HepG2 (cell line): ENCODE measurements at regions not wholly inside any gene's neighbourhood (a gene's known extent, or its start where the extent isn't known, plus 50 kb on each side); places are given as distances from the start of the nearest gene placed in this dataset.

ENCODE experiments used
- ATAC-seq: fragments of 200-7000 bp; cut with Tn5 transposase; 3 replicates; pipeline ENCODE4 v1.9.1; 2020; ENCODE audit warnings: mild to moderate bottlenecking, moderate library complexity
- BruUV-seq: library from RNA; stranded (reverse); fragments of 400-500 nt; replicated peaks from 2 replicates; lab custom pipeline; 2021; lab: Mats Ljungman, UMichigan
- CTCF ChIA-PET: fragments of 300-600 bp; formaldehyde crosslinking; extraction: SDS; loops from one replicate; lab custom pipeline; 2021; ENCODE audit warnings: low total read pairs, inconsistent platforms, low intra/inter-chr PET ratio; lab: Yijun Ruan, JAX
- POLR2A ChIA-PET: fragments of 350-600 bp; sonication (Branson Sonifier 250); formaldehyde crosslinking; loops from one replicate; lab custom pipeline; 2020; ENCODE audit warnings: antibody characterized with exemption, inconsistent platforms; lab: Yijun Ruan, JAX
- DNase-seq: peaks from one replicate; pipeline ENCODE4 v3.0.0-alpha.2; 2015; ENCODE audit warnings: low spot score
- FAIRE-seq: peaks from 3 replicates; lab custom pipeline; 2011; peaks lifted over from hg19 to GRCh38; lab: Jason Lieb, UNC
- H2AFZ ChIP-seq: one replicate; pipeline ENCODE4 v1.6.1; 2011; ENCODE audit warnings: low read length, inconsistent platforms
- H3K27ac ChIP-seq: fragments of 300-600 bp; 3 replicates; pipeline ENCODE4 v1.8.0; 2011; ENCODE audit warnings: mixed run types, mild to moderate bottlenecking, mixed read lengths, low read length, inconsistent platforms; ENCODE audit not compliant: insufficient read depth; ENCODE audit errors: extremely low read length
- H3K27me3 ChIP-seq, 2 experiments: fragments of 200-600 bp in 1 of 2; 2 replicates in 1 of 2; 3 replicates in 1 of 2; pipeline versions ENCODE4 v1.6.0 to v1.8.0; 2011; ENCODE audit warnings: low read length in 2 of 2, mild to moderate bottlenecking in 2 of 2, moderate library complexity in 2 of 2, inconsistent platforms in 1 of 2; ENCODE audit not compliant: insufficient read depth in 2 of 2, control insufficient read depth in 1 of 2
- H3K36me3 ChIP-seq, 2 experiments: fragments of 200-600 bp in 1 of 2; replicated peaks in 1 of 2; 2 replicates in 1 of 2; 3 replicates in 1 of 2; pipeline versions ENCODE4 v1.5.1 to v1.8.0; 2011; ENCODE audit warnings: low read length in 2 of 2, inconsistent platforms in 1 of 2; ENCODE audit not compliant: insufficient read depth in 2 of 2, control insufficient read depth in 1 of 2
- H3K4me1 ChIP-seq: 2 replicates; pipeline ENCODE4 v1.5.1; 2012; ENCODE audit warnings: low read length, inconsistent platforms; ENCODE audit not compliant: insufficient read depth
- H3K4me2 ChIP-seq: 2 replicates; pipeline ENCODE4 v1.6.0; 2011; ENCODE audit warnings: low read depth, low read length, inconsistent platforms
- H3K4me3 ChIP-seq, 3 experiments: fragments of 200-600 bp in 1 of 3; sonication (generic), shearing (Covaris generic) in 1 of 3; replicated peaks in 1 of 3; 2 replicates each; pipeline ENCODE4 v1.5.1; 2011 to 2016; ENCODE audit warnings: low read length in 3 of 3, inconsistent platforms in 2 of 3, low read depth in 2 of 3, mild to moderate bottlenecking in 2 of 3, control low read depth in 1 of 3, mixed read lengths in 1 of 3; ENCODE audit not compliant: insufficient read depth in 1 of 3
- H3K79me2 ChIP-seq: one replicate; pipeline ENCODE4 v1.6.1; 2011; ENCODE audit warnings: low read length, inconsistent platforms; ENCODE audit not compliant: insufficient read depth
- H3K9ac ChIP-seq: 2 replicates; pipeline ENCODE4 v1.6.0; 2011; ENCODE audit warnings: mild to moderate bottlenecking, low read depth, low read length, inconsistent platforms; ENCODE audit not compliant: insufficient read depth
- H3K9me3 ChIP-seq: 2 replicates; pipeline ENCODE4 v1.5.1; 2012; ENCODE audit warnings: mild to moderate bottlenecking, low read length
- H4K20me1 ChIP-seq: 2 replicates; pipeline ENCODE4 v1.6.0; 2011; ENCODE audit warnings: inconsistent platforms, mild to moderate bottlenecking, low read length, moderate library complexity; ENCODE audit not compliant: insufficient read depth
- ETV5 ChIP-seq: IDR thresholded peaks from 2 replicates; pipeline ENCODE4 v1.6.1; 2018; ENCODE audit warnings: missing biosample characterization, missing genetic modification reagents, inconsistent platforms, borderline replicate concordance
- GATAD1 ChIP-seq: IDR thresholded peaks from 2 replicates; pipeline ENCODE4 v1.6.1; 2016; ENCODE audit warnings: missing genetic modification reagents, missing compliant biosample characterization
- HIVEP1 ChIP-seq: sonication (generic); formaldehyde crosslinking; IDR thresholded peaks from 2 replicates; pipeline ENCODE4 v1.4.0; 2020; ENCODE audit warnings: mild to moderate bottlenecking, missing genetic modification reagents
- MTA1 ChIP-seq: sonication (generic); formaldehyde crosslinking; IDR thresholded peaks from 2 replicates; pipeline ENCODE4 v1.4.0; 2020; ENCODE audit warnings: missing genetic modification reagents, mild to moderate bottlenecking, borderline replicate concordance
- NAIF1 ChIP-seq: sonication (generic); formaldehyde crosslinking; IDR thresholded peaks from 2 replicates; pipeline ENCODE4 v1.5.0; 2020; ENCODE audit warnings: mild to moderate bottlenecking, missing genetic modification reagents, borderline replicate concordance
- RARA ChIP-seq: IDR thresholded peaks from 2 replicates; pipeline ENCODE4 v1.6.1; 2016; ENCODE audit warnings: missing genetic modification reagents, missing compliant biosample characterization
- RFX5 ChIP-seq: IDR thresholded peaks from 2 replicates; pipeline ENCODE4 v1.6.1; 2011; ENCODE audit warnings: low read depth, low read length, improper control_type of control experiment
- WIZ ChIP-seq: sonication (generic); formaldehyde crosslinking; IDR thresholded peaks from 2 replicates; pipeline ENCODE4 v1.5.1; 2020; ENCODE audit warnings: mild to moderate bottlenecking, missing genetic modification reagents
- ZBTB38 ChIP-seq: sonication (generic); formaldehyde crosslinking; IDR thresholded peaks from 2 replicates; pipeline ENCODE4 v1.5.1; 2020; ENCODE audit warnings: mild to moderate bottlenecking, missing genetic modification reagents
- ZC3H4 ChIP-seq: sonication (generic); formaldehyde crosslinking; IDR thresholded peaks from 2 replicates; pipeline ENCODE4 v1.4.0; 2020; ENCODE audit warnings: missing genetic modification reagents, borderline replicate concordance
- ZFP62 ChIP-seq: sonication (generic); formaldehyde crosslinking; IDR thresholded peaks from 2 replicates; pipeline ENCODE4 v1.4.0; 2020; ENCODE audit warnings: missing genetic modification reagents
- ZMAT3 ChIP-seq: sonication (generic); formaldehyde crosslinking; conservative IDR thresholded peaks from 2 replicates; pipeline ENCODE4 v1.7.0; 2021; ENCODE audit warnings: missing genetic modification reagents
- ZNF143 ChIP-seq: sonication (generic); formaldehyde crosslinking; IDR thresholded peaks from 2 replicates; pipeline ENCODE4 v1.4.0; 2020; ENCODE audit warnings: missing genetic modification reagents
- ZNF253 ChIP-seq: sonication (generic); formaldehyde crosslinking; IDR thresholded peaks from 2 replicates; pipeline ENCODE4 v1.8.0; 2022; ENCODE audit warnings: mild to moderate bottlenecking, missing genetic modification reagents, borderline replicate concordance
- ZNF414 ChIP-seq: sonication (generic); formaldehyde crosslinking; IDR thresholded peaks from 2 replicates; pipeline ENCODE4 v1.5.0; 2020; ENCODE audit warnings: missing genetic modification reagents
- ZNF513 ChIP-seq: sonication (generic); formaldehyde crosslinking; conservative IDR thresholded peaks from 2 replicates; pipeline ENCODE4 v1.5.0; 2020; ENCODE audit warnings: missing genetic modification reagents
- ZNF776 ChIP-seq: sonication (generic); formaldehyde crosslinking; IDR thresholded peaks from 2 replicates; pipeline ENCODE4 v1.4.0; 2020; ENCODE audit warnings: mild to moderate bottlenecking, missing genetic modification reagents
- WGBS: methylation state at CpG from one replicate; pipeline ENCODE4 v1.1.6; 2017; ENCODE audit warnings: low lambda C conversion rate; 5-methylcytosine and 5-hydroxymethylcytosine counted together
- in situ Hi-C: cut with HindIII; loops from 2 replicates; pipeline ENCODE4 v1.10.0; 2017; ENCODE audit warnings: low pct_unique_long_range_greater_than_20kb; ENCODE audit not compliant: extremely low pct_ligation_motif_present
- intact Hi-C: fragments of 100-400 bp; cut with micrococcal nuclease; formaldehyde crosslinking; loops from one replicate; pipeline ENCODE4 v1.10.0; 2022; ENCODE audit not compliant: unreplicated experiment
- TF ChIP-seq, protein P1 (sequence below): sonication (generic); formaldehyde crosslinking; IDR thresholded peaks from 2 replicates; pipeline ENCODE4 v1.4.0; 2020; ENCODE audit warnings: mild to moderate bottlenecking, missing genetic modification reagents
- TF ChIP-seq, protein P2 (sequence below): sonication (generic); formaldehyde crosslinking; IDR thresholded peaks from 2 replicates; pipeline ENCODE4 v1.8.0; 2023; ENCODE audit warnings: mild to moderate bottlenecking, missing genetic modification reagents

DNA sequence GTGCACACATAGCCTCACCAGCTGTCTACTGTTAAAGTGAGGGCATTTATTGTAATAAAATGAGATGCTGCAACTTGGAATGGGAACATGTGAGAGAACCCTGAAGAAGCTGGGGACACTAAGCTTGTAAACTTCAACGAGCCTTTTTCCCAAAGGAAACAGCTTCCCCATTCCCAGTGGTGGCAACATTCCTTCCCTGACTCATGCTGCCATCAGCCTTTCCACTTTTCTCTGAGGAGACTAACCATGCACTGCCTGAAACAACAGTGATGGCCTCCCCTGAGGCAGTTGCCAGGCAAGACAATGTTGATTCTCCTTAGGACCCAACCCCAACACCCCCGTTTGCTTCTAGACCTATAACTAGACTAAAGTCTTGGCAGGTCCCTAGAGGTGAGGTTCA lies 928.3 kb downstream of the GLUD2 start:
- no TSS peak for BruUV-seq
- H3K27me3 ChIP-seq: no peaks in the 10 kb centered on the region
- TF ChIP-seq NAIF1 (no peak), ZMAT3 (CRISPR knock-in tag) (no peak), ZNF143 (CRISPR knock-in tag) (no peak), RFX5 (no peak), ETV5 (no peak), RARA (CRISPR knock-in tag) (no peak), ZBTB38 (CRISPR knock-in tag) (no peak), MTA1 (CRISPR knock-in tag) (no peak), ZNF414 (CRISPR knock-in tag) (no peak), ZNF513 (CRISPR knock-in tag) (no peak), GATAD1 (CRISPR knock-in tag) (no peak), ZNF776 (CRISPR knock-in tag) (no peak), ZNF253 (CRISPR knock-in tag) (no peak), WIZ (CRISPR knock-in tag) (no peak), ZFP62 (CRISPR knock-in tag) (no peak), ZC3H4 (no peak), HIVEP1 (no peak)
- TF ChIP-seq, protein P1, sequence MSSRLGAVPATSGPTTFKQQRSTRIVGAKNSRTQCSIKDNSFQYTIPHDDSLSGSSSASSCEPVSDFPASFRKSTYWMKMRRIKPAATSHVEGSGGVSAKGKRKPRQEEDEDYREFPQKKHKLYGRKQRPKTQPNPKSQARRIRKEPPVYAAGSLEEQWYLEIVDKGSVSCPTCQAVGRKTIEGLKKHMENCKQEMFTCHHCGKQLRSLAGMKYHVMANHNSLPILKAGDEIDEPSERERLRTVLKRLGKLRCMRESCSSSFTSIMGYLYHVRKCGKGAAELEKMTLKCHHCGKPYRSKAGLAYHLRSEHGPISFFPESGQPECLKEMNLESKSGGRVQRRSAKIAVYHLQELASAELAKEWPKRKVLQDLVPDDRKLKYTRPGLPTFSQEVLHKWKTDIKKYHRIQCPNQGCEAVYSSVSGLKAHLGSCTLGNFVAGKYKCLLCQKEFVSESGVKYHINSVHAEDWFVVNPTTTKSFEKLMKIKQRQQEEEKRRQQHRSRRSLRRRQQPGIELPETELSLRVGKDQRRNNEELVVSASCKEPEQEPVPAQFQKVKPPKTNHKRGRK (CRISPR knock-in tag): no peak
- TF ChIP-seq, protein P2, sequence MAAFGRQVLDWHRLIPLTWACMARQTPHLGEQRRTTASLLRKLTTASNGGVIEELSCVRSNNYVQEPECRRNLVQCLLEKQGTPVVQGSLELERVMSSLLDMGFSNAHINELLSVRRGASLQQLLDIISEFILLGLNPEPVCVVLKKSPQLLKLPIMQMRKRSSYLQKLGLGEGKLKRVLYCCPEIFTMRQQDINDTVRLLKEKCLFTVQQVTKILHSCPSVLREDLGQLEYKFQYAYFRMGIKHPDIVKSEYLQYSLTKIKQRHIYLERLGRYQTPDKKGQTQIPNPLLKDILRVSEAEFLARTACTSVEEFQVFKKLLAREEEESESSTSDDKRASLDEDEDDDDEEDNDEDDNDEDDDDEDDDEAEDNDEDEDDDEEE (CRISPR knock-in tag): no peak
- ChIA-PET POLR2A (interaction anchor here (0.6 kb wide), 1 partner anchor 1524 kb away, joined by 3 read pairs; no protein-coding TSS in a partner anchor), CTCF (no interaction called here)
- 0% methylated on average over 2 of the region's 2 CpGs for WGBS
- DNase-seq: no peak
- H3K9me3 ChIP-seq: peaks cover 23% of the 10 kb centered on the region; the same call in 1 of the 2 replicates
- in situ Hi-C loops: no loop called here
- no peak overlapping the region for H3K4me2 ChIP-seq
- ATAC-seq: no peak
- no peak overlapping the region for H2AFZ ChIP-seq
- no peak overlapping the region for H3K27ac ChIP-seq
- H3K4me1 ChIP-seq: no peaks in the 10 kb centered on the region
- no peaks in the 10 kb centered on the region for H3K79me2 ChIP-seq
- H3K4me3 ChIP-seq: no peak overlapping the region
- H3K36me3 ChIP-seq: no peaks in the 10 kb centered on the region
- H3K9ac ChIP-seq: no peak overlapping the region
- intact Hi-C loops: no loop called here
- FAIRE-seq: no peak
- no peaks in the 10 kb centered on the region for H4K20me1 ChIP-seq
